Hepatocyte (in vitro differentiated cells): ENCODE measurements at regions not wholly inside any gene's neighbourhood (a gene's known extent, or its start where the extent isn't known, plus 50 kb on each side); places are given as distances from the start of the nearest gene placed in this dataset.

ENCODE experiments used
- CTCF ChIP-seq: fragments of 200-600 bp; sonication (generic); IDR thresholded peaks from 2 replicates; pipeline ENCODE4 v1.5.1; 2016; ENCODE audit warnings: antibody characterized with exemption, mild to moderate bottlenecking; ENCODE audit not compliant: poor library complexity
- EZH2 ChIP-seq: fragments of 200-600 bp; sonication (generic); IDR thresholded peaks from 2 replicates; pipeline ENCODE4 v1.6.1; 2016; ENCODE audit warnings: antibody characterized with exemption, mild to moderate bottlenecking, borderline replicate concordance

GRCh38 chr7:52854681-52855080, 180.8 kb upstream of the POM121L12 start:
- TF ChIP-seq CTCF (no peak), EZH2 (no peak)
